K562 (cell line): ENCODE measurements at regions not wholly inside any gene's neighbourhood (a gene's known extent, or its start where the extent isn't known, plus 50 kb on each side); places are given as distances from the start of the nearest gene placed in this dataset.

Source experiments
- ATAC-seq: fragments of 200-7000 bp; cut with Tn5 transposase; 3 replicates; pipeline ENCODE4 v1.9.1; 2020; ENCODE audit warnings: moderate library complexity
- BruUV-seq: library from RNA; stranded (reverse); fragments of 400-500 nt; replicated peaks from 2 replicates; lab custom pipeline; 2021; lab: Mats Ljungman, UMichigan
- CTCF ChIA-PET: fragments of 300-600 bp; formaldehyde crosslinking; extraction: SDS; loops from one replicate; lab custom pipeline; 2021; ENCODE audit warnings: low intra/inter-chr PET ratio; lab: Yijun Ruan, JAX
- POLR2A ChIA-PET: fragments of 300-600, 350-650 bp; sonication (Branson Sonifier 250); formaldehyde crosslinking; extraction: SDS; loops from one replicate; lab custom pipeline; 2021; ENCODE audit warnings: antibody characterized with exemption, inconsistent platforms; lab: Yijun Ruan, JAX
- DNase-seq, 4 experiments: peaks; one replicate each; pipeline versions ENCODE4 v3.0.0 to v3.0.0-alpha.2; 2011 to 2018; ENCODE audit warnings: low spot score in 3 of 4, mixed read lengths in 3 of 4; ENCODE audit errors: extremely low read depth in 1 of 4
- FAIRE-seq: peaks from 2 replicates; lab custom pipeline; 2011; peaks lifted over from hg19 to GRCh38; lab: Jason Lieb, UNC
- H2AFZ ChIP-seq: 2 replicates; pipeline ENCODE4 v1.6.0; 2011; ENCODE audit warnings: low read depth, low read length, control low read depth, inconsistent platforms
- H3K27ac ChIP-seq: fragments of 200-600 bp; 3 replicates; pipeline ENCODE4 v1.8.0; 2011; ENCODE audit warnings: low read depth, mild to moderate bottlenecking, control low read depth, inconsistent platforms, low read length, moderate library complexity, mixed read lengths; ENCODE audit errors: extremely low read depth
- H3K27me3 ChIP-seq, 2 experiments: fragments of 300-600 bp in 1 of 2; 2 replicates in 1 of 2; 3 replicates in 1 of 2; pipeline versions ENCODE4 v1.6.0 to v1.8.0; 2011; ENCODE audit warnings: inconsistent platforms in 2 of 2, low read length in 2 of 2, mild to moderate bottlenecking in 1 of 2, mixed read lengths in 1 of 2, moderate library complexity in 1 of 2; ENCODE audit not compliant: control insufficient read depth in 2 of 2, insufficient read depth in 2 of 2
- H3K36me3 ChIP-seq: fragments of 300-600 bp; 3 replicates; pipeline ENCODE4 v1.8.0; 2011; ENCODE audit warnings: mild to moderate bottlenecking, low read length, inconsistent platforms; ENCODE audit not compliant: control insufficient read depth, insufficient read depth
- H3K4me1 ChIP-seq, 2 experiments: fragments of 200-600 bp in 1 of 2; replicated peaks in 1 of 2; 2 replicates in 1 of 2; 3 replicates in 1 of 2; pipeline versions ENCODE4 v1.5.1 to v1.8.0; 2011; ENCODE audit warnings: inconsistent platforms in 2 of 2, low read length in 2 of 2, mild to moderate bottlenecking in 1 of 2, mixed read lengths in 1 of 2, moderate library complexity in 1 of 2; ENCODE audit not compliant: control insufficient read depth in 2 of 2, insufficient read depth in 2 of 2
- H3K4me2 ChIP-seq: 2 replicates; pipeline ENCODE4 v1.6.1; 2011; ENCODE audit warnings: low read length, control low read depth, inconsistent platforms, mixed read lengths; ENCODE audit not compliant: insufficient read depth
- H3K4me3 ChIP-seq: fragments of 200-600 bp; sonication (generic), shearing (Covaris generic); 2 replicates; pipeline ENCODE4 v1.5.1; 2016; ENCODE audit warnings: control low read depth, inconsistent platforms
- H3K79me2 ChIP-seq: fragments of 200-600 bp; 3 replicates; pipeline ENCODE4 v1.8.0; 2011; ENCODE audit warnings: low read length, inconsistent platforms; ENCODE audit not compliant: control insufficient read depth, insufficient read depth
- H3K9ac ChIP-seq, 2 experiments: 2 replicates each; pipeline versions ENCODE4 v1.6.0 to v1.6.1; 2011; ENCODE audit warnings: low read depth in 2 of 2, low read length in 2 of 2, control low read depth in 1 of 2, inconsistent platforms in 1 of 2, mild to moderate bottlenecking in 1 of 2, mixed read lengths in 1 of 2; ENCODE audit not compliant: insufficient read depth in 1 of 2
- H3K9me1 ChIP-seq: one replicate; pipeline ENCODE4 v1.6.0; 2011; ENCODE audit warnings: inconsistent platforms, mild to moderate bottlenecking, low read length, moderate library complexity; ENCODE audit not compliant: control insufficient read depth, insufficient read depth
- H3K9me3 ChIP-seq: replicated peaks from 2 replicates; pipeline ENCODE4 v1.5.1; 2011; ENCODE audit warnings: low read depth, low read length, inconsistent platforms; ENCODE audit not compliant: control insufficient read depth, insufficient read depth
- H4K20me1 ChIP-seq: replicated peaks from 2 replicates; pipeline ENCODE4 v1.6.1; 2011; ENCODE audit warnings: low read length, inconsistent platforms, mixed read lengths; ENCODE audit not compliant: control insufficient read depth, insufficient read depth
- BRD4 ChIP-seq: fragments of 200-600 bp; sonication (generic); IDR thresholded peaks from 2 replicates; pipeline ENCODE4 v1.6.1; 2017; ENCODE audit warnings: inconsistent platforms
- CBX1 ChIP-seq: sonication (generic); IDR thresholded peaks from 2 replicates; pipeline ENCODE4 v1.6.1; 2016; ENCODE audit warnings: antibody characterized with exemption, low read depth, mild to moderate bottlenecking
- GABPB1 ChIP-seq: sonication (generic); formaldehyde crosslinking; IDR thresholded peaks from 2 replicates; pipeline ENCODE4 v1.8.0; 2022; ENCODE audit warnings: mild to moderate bottlenecking, missing genetic modification reagents
- GABPB2 ChIP-seq: fragments of 250-450 bp; sonication (Bioruptor Pico); conservative IDR thresholded peaks from 2 replicates; pipeline ENCODE4 v1.5.1; 2021; ENCODE audit warnings: mild to moderate bottlenecking
- HMG20A ChIP-seq: fragments of 450-650 bp; formaldehyde crosslinking; conservative IDR thresholded peaks from 2 replicates; pipeline ENCODE4 v1.4.0; 2020; ENCODE audit warnings: mild to moderate bottlenecking, mixed read lengths
- HMG20B ChIP-seq: fragments of 250-450 bp; sonication (Bioruptor Pico); IDR thresholded peaks from 2 replicates; pipeline ENCODE4 v1.5.0; 2021; ENCODE audit warnings: mild to moderate bottlenecking
- KHSRP ChIP-seq: fragments of 450-650 bp; IDR thresholded peaks from 2 replicates; pipeline ENCODE4 v1.6.1; 2017
- MAFF ChIP-seq: IDR thresholded peaks from 2 replicates; pipeline ENCODE4 v1.6.1; 2012; ENCODE audit warnings: low read length, improper control_type of control experiment
- MCM7 ChIP-seq, 2 experiments: fragments of 450-650 bp; IDR thresholded peaks; 2 replicates each; pipeline ENCODE4 v1.6.1; 2016 to 2018
- MEIS2 ChIP-seq: fragments of 450-650 bp; IDR thresholded peaks from 2 replicates; pipeline ENCODE4 v1.6.1; 2014; ENCODE audit warnings: mild to moderate bottlenecking; ENCODE audit not compliant: partially characterized antibody
- MYC ChIP-seq, 2 experiments: fragments of 250-450 bp in 1 of 2; sonication (Bioruptor Pico) in 1 of 2; IDR thresholded peaks; 2 replicates each; pipeline versions ENCODE4 v1.5.1 to v1.6.1; 2012 to 2021; ENCODE audit warnings: low read depth in 2 of 2, borderline replicate concordance in 1 of 2, improper control_type of control experiment in 1 of 2, low read length in 1 of 2, mild to moderate bottlenecking in 1 of 2, moderate library complexity in 1 of 2
- PURB ChIP-seq: sonication (generic); formaldehyde crosslinking; IDR thresholded peaks from 2 replicates; pipeline ENCODE4 v1.9.0; 2021; ENCODE audit warnings: low read depth, mild to moderate bottlenecking, missing genetic modification reagents
- RBM22 ChIP-seq: fragments of 200-400 bp; formaldehyde crosslinking; IDR thresholded peaks from 2 replicates; pipeline ENCODE4 v1.6.1; 2018; ENCODE audit warnings: low read length, low read depth; ENCODE audit not compliant: poor library complexity, severe bottlenecking
- RBM34 ChIP-seq: fragments of 200-400 bp; formaldehyde crosslinking; IDR thresholded peaks from 2 replicates; pipeline ENCODE4 v1.6.1; 2018; ENCODE audit warnings: low read length, borderline replicate concordance; ENCODE audit not compliant: insufficient read depth
- SMARCA4 ChIP-seq: fragments of 450-650 bp; IDR thresholded peaks from 2 replicates; pipeline ENCODE4 v1.6.1; 2016
- XRCC4 ChIP-seq: IDR thresholded peaks from one replicate; pipeline ENCODE4 v1.6.1; 2011; ENCODE audit not compliant: insufficient read depth, insufficient read length; ENCODE audit errors: extremely low read depth
- ZNF23 ChIP-seq: fragments of 250-450 bp; sonication (Bioruptor Pico); IDR thresholded peaks from 2 replicates; pipeline ENCODE4 v1.4.0; 2020; ENCODE audit warnings: mild to moderate bottlenecking
- ZNF431 ChIP-seq: sonication (generic); formaldehyde crosslinking; IDR thresholded peaks from 2 replicates; pipeline ENCODE4 v1.8.0; 2022; ENCODE audit warnings: mild to moderate bottlenecking, missing genetic modification reagents
- ZNF444 ChIP-seq: fragments of 250-450 bp; sonication (Bioruptor Pico); IDR thresholded peaks from 2 replicates; pipeline ENCODE4 v1.4.0; 2020; ENCODE audit warnings: mild to moderate bottlenecking, moderate library complexity
- WGBS: fragments of 100-300 bp; shearing (Covaris generic); methylation state at CpG from one replicate; pipeline ENCODE4 v1.1.6; 2016; ENCODE audit warnings: low coverage, mixed read lengths; ENCODE audit not compliant: insufficient coverage; ENCODE audit errors: missing lambda C conversion rate; 5-methylcytosine and 5-hydroxymethylcytosine counted together
- in situ Hi-C: fragments of 300-500 bp; cut with MboI; formaldehyde crosslinking; loops from 4 replicates; pipeline ENCODE4 v1.15.0; 2018; ENCODE audit warnings: inconsistent platforms, mixed read lengths
- intact Hi-C: fragments of 100-400 bp; cut with micrococcal nuclease; formaldehyde crosslinking; loops from 2 replicates; pipeline ENCODE4 v1.14.2; 2022
- TF ChIP-seq, protein P1 (sequence below): fragments of 450-650 bp; formaldehyde crosslinking; IDR thresholded peaks from 2 replicates; pipeline ENCODE4 v1.4.0; 2022; ENCODE audit warnings: missing genetic modification characterization

DNA sequence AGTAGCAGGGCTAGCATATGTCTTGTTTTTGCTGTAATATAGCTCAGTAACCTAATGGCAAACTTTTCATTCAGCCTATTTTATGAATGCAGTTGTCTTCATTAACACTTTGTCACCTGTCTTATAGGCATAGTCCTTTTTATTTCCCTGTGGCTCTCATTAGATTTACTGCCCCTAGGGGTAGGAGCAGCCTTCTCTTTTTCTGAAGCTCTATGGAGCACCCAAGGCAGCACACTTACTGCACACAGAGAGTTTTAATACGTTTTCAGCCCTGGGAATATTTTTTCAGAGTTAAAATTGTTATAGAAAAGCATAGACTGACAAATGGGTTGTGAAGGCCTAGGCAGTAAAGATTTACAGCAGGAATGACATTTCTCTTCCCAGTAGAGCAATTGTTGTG lies 406.8 kb downstream of the TMA16 start:
- ChIA-PET CTCF (no interaction called here), POLR2A (no interaction called here)
- TF ChIP-seq, protein P1, sequence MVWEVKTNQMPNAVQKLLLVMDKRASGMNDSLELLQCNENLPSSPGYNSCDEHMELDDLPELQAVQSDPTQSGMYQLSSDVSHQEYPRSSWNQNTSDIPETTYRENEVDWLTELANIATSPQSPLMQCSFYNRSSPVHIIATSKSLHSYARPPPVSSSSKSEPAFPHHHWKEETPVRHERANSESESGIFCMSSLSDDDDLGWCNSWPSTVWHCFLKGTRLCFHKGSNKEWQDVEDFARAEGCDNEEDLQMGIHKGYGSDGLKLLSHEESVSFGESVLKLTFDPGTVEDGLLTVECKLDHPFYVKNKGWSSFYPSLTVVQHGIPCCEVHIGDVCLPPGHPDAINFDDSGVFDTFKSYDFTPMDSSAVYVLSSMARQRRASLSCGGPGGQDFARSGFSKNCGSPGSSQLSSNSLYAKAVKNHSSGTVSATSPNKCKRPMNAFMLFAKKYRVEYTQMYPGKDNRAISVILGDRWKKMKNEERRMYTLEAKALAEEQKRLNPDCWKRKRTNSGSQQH, result no peak
- TF ChIP-seq GABPB1 (CRISPR knock-in tag) (no peak), ZNF444 (CRISPR knock-in tag) (no peak), HMG20B (CRISPR knock-in tag) (no peak), MEIS2 (no peak), GABPB2 (CRISPR knock-in tag) (no peak), RBM34 (no peak), BRD4 (no peak), MYC (IDR thresholded peaks at IDR 0.05; ENCODE audit: low read depth, low read length) (no peak), MYC (CRISPR knock-in tag; IDR thresholded peaks at IDR 0.05; ENCODE audit: borderline replicate concordance, low read depth) (no peak), SMARCA4 (no peak), PURB (CRISPR knock-in tag) (no peak), KHSRP (no peak), RBM22 (no peak), MAFF (no peak), CBX1 (no peak), MCM7 (IDR thresholded peaks at IDR 0.05) (no peak), ZNF431 (CRISPR knock-in tag) (no peak), ZNF23 (CRISPR knock-in tag) (no peak), XRCC4 (no peak), HMG20A (CRISPR knock-in tag) (no peak)
- Histone ChIP-seq H3K4me2 (no peak overlapping the region), H3K9me3 (0 out of 2 replicates have a peak, but pooled peaks cover under 1% of the 10 kb centered on the region), H3K9ac (no peak overlapping the region), H3K27me3 (no peaks in the 10 kb centered on the region), H3K36me3 (no peaks in the 10 kb centered on the region), H3K4me3 (no peak overlapping the region), H3K4me1 (no peaks in the 10 kb centered on the region), H4K20me1 (no peaks in the 10 kb centered on the region), H3K9me1 (no peaks in the 10 kb centered on the region), H2AFZ (no peak overlapping the region), H3K79me2 (no peaks in the 10 kb centered on the region), H3K27ac (no peak overlapping the region)
- WGBS, result 8% methylated on average over 1 of the region's 1 CpG
- intact Hi-C loops, result no loop called here
- in situ Hi-C loops, result no loop called here
- no peak for FAIRE-seq
- DNase-seq, result no peak
- no TSS peak for BruUV-seq
- no peak for ATAC-seq
